NCI-H1694 (cell line): ENCODE measurements at regions not wholly inside any gene's neighbourhood (a gene's known extent, or its start where the extent isn't known, plus 50 kb on each side); places are given as distances from the start of the nearest gene placed in this dataset.

Source experiments
- DNase-seq: peaks from one replicate; lab custom pipeline; 2025; lab: John Stamatoyannopoulos, UW

- DNase-seq: no peak
These were observed 759.4 kb upstream of the C9orf72 start for GRCh38 chr9:28332648-28333047.

- no peak for DNase-seq
These were observed 768.6 kb upstream of the C9orf72 start for GRCh38 chr9:28341913-28342312.

GRCh38 chr9:28342815-28343338, 769.6 kb upstream of the C9orf72 start:
- DNase-seq: no peak

GRCh38 chr9:28363151-28363562, 789.9 kb upstream of the C9orf72 start:
- DNase-seq: no peak

GRCh38 chr9:28365020-28365640, 791.8 kb upstream of the C9orf72 start:
- no peak for DNase-seq

- no peak for DNase-seq
These were observed 792.4 kb upstream of the C9orf72 start for GRCh38 chr9:28365728-28366127.

GRCh38 chr9:28378231-28378630, 805.0 kb upstream of the C9orf72 start:
- no peak for DNase-seq

GRCh38 chr9:28379082-28379481, 805.8 kb upstream of the C9orf72 start:
- no peak for DNase-seq

- DNase-seq: no peak
These were observed 816.1 kb upstream of the C9orf72 start for GRCh38 chr9:28389411-28389810.

GRCh38 chr9:28394774-28395173, 821.5 kb upstream of the C9orf72 start:
- no peak for DNase-seq

- no peak for DNase-seq
These were observed 822.8 kb upstream of the C9orf72 start for GRCh38 chr9:28396058-28396457.

- no peak for DNase-seq
These were observed 834.1 kb upstream of the C9orf72 start for GRCh38 chr9:28407351-28407750.

- DNase-seq: no peak
These were observed 836.6 kb upstream of the C9orf72 start for GRCh38 chr9:28409919-28410318.

GRCh38 chr9:28410411-28410810, 837.1 kb upstream of the C9orf72 start:
- no peak for DNase-seq

GRCh38 chr9:28413471-28413870, 840.2 kb upstream of the C9orf72 start:
- DNase-seq: no peak

- DNase-seq: no peak
These were observed 850.0 kb upstream of the C9orf72 start for GRCh38 chr9:28423255-28423654.

- no peak for DNase-seq
These were observed 862.2 kb upstream of the C9orf72 start for GRCh38 chr9:28435456-28435855.

- DNase-seq: no peak
These were observed 866.4 kb upstream of the C9orf72 start for GRCh38 chr9:28439688-28440087.

GRCh38 chr9:28443461-28443860, 870.2 kb upstream of the C9orf72 start:
- DNase-seq: no peak

- no peak for DNase-seq
These were observed 871.4 kb upstream of the C9orf72 start for GRCh38 chr9:28444637-28445036.

GRCh38 chr9:28445211-28445610, 871.9 kb upstream of the C9orf72 start:
- DNase-seq: no peak

- DNase-seq: no peak
These were observed 880.6 kb upstream of the C9orf72 start for GRCh38 chr9:28453918-28454317.

- DNase-seq: no peak
These were observed 883.6 kb upstream of the C9orf72 start for GRCh38 chr9:28456861-28457260.

GRCh38 chr9:28464481-28465216, 891.4 kb upstream of the C9orf72 start:
- DNase-seq: no peak
